Middle frontal gyrus (tissue), 1 donor: ENCODE measurements at regions not wholly inside any gene's neighbourhood (a gene's known extent, or its start where the extent isn't known, plus 50 kb on each side); places are given as distances from the start of the nearest gene placed in this dataset.

ENCODE experiments used
- DNase-seq: peaks from one replicate; pipeline ENCODE4 v3.0.0-alpha.2; 2015; ENCODE audit warnings: low spot score; ENCODE audit errors: extremely low spot score

GRCh38 chr18:57243624-57244179, 96.8 kb downstream of the BOD1L2 start:
- DNase-seq, result no peak

- DNase-seq, result no peak
Measured at GRCh38 chr18:57249179-57249578, 102.3 kb downstream of the BOD1L2 start.

- no peak for DNase-seq
Measured at GRCh38 chr18:57249883-57250282, 102.5 kb upstream of the ST8SIA3 start.

GRCh38 chr18:57251747-57252146, 100.6 kb upstream of the ST8SIA3 start:
- no peak for DNase-seq

GRCh38 chr18:57253903-57254302, 98.5 kb upstream of the ST8SIA3 start:
- no peak for DNase-seq

- DNase-seq, result no peak
Measured at GRCh38 chr18:57258131-57258777, 94.1 kb upstream of the ST8SIA3 start.

- DNase-seq, result no peak
Measured at GRCh38 chr18:57267368-57267925, 84.9 kb upstream of the ST8SIA3 start.

- no peak for DNase-seq
Measured at GRCh38 chr18:57269756-57270155, 82.6 kb upstream of the ST8SIA3 start.

- DNase-seq, result no peak
Measured at GRCh38 chr18:57270156-57270555, 82.2 kb upstream of the ST8SIA3 start.

GRCh38 chr18:57273194-57273593, 79.2 kb upstream of the ST8SIA3 start:
- no peak for DNase-seq

- DNase-seq, result no peak
Measured at GRCh38 chr18:57275111-57275510, 77.2 kb upstream of the ST8SIA3 start.

GRCh38 chr18:57276829-57277228, 75.5 kb upstream of the ST8SIA3 start:
- no peak for DNase-seq

GRCh38 chr18:57278933-57279332, 73.4 kb upstream of the ST8SIA3 start:
- no peak for DNase-seq

GRCh38 chr18:57281519-57281918, 70.8 kb upstream of the ST8SIA3 start:
- no peak for DNase-seq

GRCh38 chr18:57286949-57287348, 65.4 kb upstream of the ST8SIA3 start:
- DNase-seq, result no peak

- DNase-seq, result no peak
Measured at GRCh38 chr18:57287766-57288165, 64.6 kb upstream of the ST8SIA3 start.

- DNase-seq, result no peak
Measured at GRCh38 chr18:57294547-57294946, 57.8 kb upstream of the ST8SIA3 start.

- no peak for DNase-seq
Measured at GRCh38 chr18:57296336-57296735, 56.0 kb upstream of the ST8SIA3 start.

GRCh38 chr18:57297306-57297705, 55.1 kb upstream of the ST8SIA3 start:
- DNase-seq, result no peak

GRCh38 chr18:57299931-57300330, 52.4 kb upstream of the ST8SIA3 start:
- no peak for DNase-seq

- DNase-seq, result no peak
Measured at GRCh38 chr18:57301573-57302559, 50.5 kb upstream of the ST8SIA3 start.
